ENCODE measurements at regions not wholly inside any gene's neighbourhood (a gene's known extent, or its start where the extent isn't known, plus 50 kb on each side); places are given as distances from the start of the nearest gene placed in this dataset.

DNA sequence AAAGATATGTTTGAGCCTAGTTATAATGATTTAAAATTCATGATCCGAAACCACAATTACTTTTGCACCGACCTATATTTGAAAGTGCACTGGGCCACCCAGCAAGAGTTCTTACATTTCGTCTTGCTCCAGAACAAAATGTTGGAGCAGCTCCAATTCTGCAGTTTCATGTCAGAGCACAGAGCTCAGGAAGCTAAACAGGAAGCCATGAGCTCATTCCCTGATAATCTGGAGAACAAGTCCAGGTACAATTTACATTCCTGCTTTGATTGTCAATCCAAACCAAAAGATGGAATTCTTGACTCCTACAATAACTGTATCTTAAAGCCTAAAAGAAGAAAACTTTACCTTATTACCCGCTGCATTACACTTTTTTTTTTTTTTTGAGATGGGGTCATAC is 131.8 kb downstream of the KCTD12 start:
- no peak overlapping the region for H3K4me3 ChIP-seq (ENCODE audit: low read length)
- TF ChIP-seq, protein P1, sequence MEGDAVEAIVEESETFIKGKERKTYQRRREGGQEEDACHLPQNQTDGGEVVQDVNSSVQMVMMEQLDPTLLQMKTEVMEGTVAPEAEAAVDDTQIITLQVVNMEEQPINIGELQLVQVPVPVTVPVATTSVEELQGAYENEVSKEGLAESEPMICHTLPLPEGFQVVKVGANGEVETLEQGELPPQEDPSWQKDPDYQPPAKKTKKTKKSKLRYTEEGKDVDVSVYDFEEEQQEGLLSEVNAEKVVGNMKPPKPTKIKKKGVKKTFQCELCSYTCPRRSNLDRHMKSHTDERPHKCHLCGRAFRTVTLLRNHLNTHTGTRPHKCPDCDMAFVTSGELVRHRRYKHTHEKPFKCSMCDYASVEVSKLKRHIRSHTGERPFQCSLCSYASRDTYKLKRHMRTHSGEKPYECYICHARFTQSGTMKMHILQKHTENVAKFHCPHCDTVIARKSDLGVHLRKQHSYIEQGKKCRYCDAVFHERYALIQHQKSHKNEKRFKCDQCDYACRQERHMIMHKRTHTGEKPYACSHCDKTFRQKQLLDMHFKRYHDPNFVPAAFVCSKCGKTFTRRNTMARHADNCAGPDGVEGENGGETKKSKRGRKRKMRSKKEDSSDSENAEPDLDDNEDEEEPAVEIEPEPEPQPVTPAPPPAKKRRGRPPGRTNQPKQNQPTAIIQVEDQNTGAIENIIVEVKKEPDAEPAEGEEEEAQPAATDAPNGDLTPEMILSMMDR (conservative IDR thresholded peaks at IDR 0.05; ENCODE audit: low read length) = no peak
- DNase-seq (ENCODE audit: low read depth) = no peak

DNA sequence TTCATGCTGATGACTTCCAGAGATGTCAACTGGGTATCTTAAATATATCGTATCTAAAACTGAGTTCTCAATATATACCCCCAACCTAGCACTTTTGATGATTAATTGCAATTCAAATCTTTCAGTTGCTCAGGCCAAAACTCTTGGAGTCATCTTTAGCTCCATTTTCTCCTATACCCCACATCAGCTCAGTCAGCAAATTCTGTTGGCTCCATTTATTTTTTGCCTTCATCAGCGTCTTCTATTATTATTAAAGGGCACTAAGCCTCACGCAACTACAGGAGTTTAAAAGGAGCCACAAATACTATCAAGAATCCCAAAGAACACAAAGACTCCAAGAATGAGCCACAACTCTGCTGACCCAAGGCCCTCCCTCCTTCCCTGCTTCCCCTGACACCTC is 134.9 kb downstream of the KCTD12 start:
- TF ChIP-seq, protein P1 (conservative IDR thresholded peaks at IDR 0.05; ENCODE audit: low read length) = no peak
- no peak overlapping the region for H3K4me3 ChIP-seq (ENCODE audit: low read length)
- DNase-seq (ENCODE audit: low read depth) = no peak

DNA sequence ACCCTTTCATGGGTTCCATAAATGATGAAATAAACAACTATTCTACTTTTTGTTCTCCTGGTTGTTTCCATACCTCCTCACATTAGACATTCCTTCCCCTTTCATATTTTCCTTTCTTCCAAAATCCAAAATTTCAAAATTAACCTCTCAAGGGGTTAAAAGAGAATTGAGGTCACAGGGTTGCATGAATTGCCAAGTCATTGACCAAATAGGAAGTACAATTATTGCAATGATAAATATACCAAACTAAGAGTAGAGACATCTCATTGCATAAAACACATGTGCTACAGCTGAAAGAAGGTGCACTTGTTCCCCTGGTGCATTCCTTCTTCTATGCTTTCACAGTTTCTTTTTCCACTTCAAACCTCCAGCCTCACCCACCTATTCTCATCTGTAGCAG is 136.1 kb downstream of the KCTD12 start:
- DNase-seq (ENCODE audit: low read depth) = no peak
- TF ChIP-seq, protein P1 (conservative IDR thresholded peaks at IDR 0.05; ENCODE audit: low read length) = no peak
- no peak overlapping the region for H3K4me3 ChIP-seq (ENCODE audit: low read length)

DNA sequence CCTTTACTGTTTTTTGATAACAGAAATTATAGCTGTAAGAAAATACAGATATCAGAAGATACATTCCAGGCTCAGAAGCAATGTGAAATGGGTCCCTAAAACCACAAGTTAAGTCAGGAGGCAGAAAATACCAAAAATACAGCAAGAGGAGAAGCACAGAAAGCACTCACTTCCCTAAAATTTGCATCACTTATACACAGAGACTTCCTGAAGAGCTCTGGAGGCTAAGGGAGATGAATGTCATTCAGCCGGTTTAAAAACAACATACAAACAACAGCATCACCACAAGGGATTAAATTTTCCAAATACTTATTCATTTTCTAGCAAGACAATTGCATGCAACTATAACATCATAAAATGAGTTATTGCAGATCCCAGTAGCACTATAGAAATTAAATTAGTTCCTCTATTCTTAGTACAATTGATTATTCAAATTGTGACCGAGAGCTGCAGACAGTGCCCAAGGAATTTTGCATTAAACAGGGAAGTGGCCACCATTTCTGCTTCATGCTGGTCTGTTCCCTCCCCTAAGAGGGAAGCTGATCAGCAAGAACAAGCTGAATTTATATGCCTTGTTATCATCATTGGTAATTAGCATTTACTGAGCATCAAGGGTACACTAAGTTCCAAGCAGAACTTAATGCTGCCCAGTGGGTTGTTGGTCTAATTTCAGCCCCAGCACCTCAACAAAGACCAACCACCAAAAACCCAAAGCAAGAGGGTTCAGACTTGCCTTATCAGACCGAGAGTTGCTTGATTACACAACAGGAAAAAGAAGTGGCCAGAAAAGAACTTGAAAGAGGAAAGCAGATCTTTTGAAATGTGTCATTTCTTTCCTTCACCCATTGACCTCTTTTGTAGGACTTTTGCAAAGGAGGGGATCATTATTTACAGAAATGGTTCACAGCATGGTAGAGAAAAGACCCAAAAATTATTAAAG is 140.7 kb downstream of the KCTD12 start:
- DNase-seq (ENCODE audit: low read depth) = no peak
- H3K4me3 ChIP-seq (ENCODE audit: low read length) = no peak overlapping the region
- TF ChIP-seq, protein P1 (conservative IDR thresholded peaks at IDR 0.05; ENCODE audit: low read length) = no peak

DNA sequence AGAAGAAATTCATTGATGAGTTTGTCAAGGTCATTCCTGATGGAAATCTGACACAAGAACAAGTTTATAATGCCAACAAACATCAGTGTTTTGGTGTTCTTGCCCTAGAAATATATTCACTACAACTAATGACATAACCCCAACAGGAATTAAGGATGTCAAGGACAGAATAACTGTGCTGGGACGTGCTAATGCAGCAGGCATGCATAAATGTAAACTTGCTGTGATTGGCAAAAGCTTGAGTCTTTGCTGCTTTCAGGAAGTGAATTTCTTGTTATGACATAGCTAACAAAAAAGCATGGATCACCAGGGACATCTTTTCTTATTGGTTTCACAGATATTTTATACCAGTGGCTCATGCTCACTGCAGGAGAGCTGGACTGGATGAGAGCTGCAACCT is 144.6 kb downstream of the KCTD12 start:
- TF ChIP-seq, protein P1 (conservative IDR thresholded peaks at IDR 0.05; ENCODE audit: low read length) = no peak
- no peak for DNase-seq (ENCODE audit: low read depth)
- no peak overlapping the region for H3K4me3 ChIP-seq (ENCODE audit: low read length)

DNA sequence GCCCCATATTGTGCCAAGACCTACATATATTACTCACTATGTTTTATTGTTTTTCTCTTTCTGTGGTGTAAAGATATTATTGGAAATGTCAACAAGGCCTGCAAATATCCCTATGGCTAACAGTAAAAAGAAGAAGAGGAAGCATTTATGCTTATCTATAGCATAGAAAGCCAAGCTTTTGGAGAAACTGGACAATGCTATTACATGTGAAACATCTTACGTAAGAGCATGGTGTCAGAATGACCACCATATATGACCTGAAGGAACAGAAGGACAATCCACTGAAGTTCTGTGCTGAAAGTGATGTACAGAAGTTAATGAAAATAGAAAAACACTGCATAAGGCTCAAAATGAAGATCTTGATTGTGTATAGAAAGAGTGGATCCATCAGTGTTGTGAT is 145.2 kb downstream of the KCTD12 start:
- TF ChIP-seq, protein P1 (conservative IDR thresholded peaks at IDR 0.05; ENCODE audit: low read length) = no peak
- no peak for DNase-seq (ENCODE audit: low read depth)

DNA sequence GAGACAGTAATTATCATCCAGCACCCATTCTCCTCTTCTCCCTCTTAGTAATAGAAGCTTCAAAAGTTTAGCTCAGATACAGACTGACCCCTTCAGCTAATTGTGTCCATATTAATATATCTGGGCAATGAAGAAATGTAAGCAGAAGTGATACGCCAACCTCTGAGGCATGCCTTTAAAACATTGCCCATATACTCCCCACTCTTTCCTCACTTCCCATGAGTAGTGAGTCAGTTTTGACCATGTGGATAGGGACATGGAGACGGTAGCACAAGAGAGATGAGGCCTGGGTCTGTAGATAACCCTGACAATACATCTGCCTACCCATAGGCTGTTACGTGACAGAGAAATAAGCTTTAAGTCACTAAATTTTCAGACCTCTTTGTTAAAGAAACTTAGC is 147.6 kb downstream of the KCTD12 start:
- no peak for DNase-seq (ENCODE audit: low read depth)
- H3K4me3 ChIP-seq (ENCODE audit: low read length) = no peak overlapping the region
- TF ChIP-seq, protein P1 (conservative IDR thresholded peaks at IDR 0.05; ENCODE audit: low read length) = no peak

More for the DNA sequence above, 145.2 kb downstream of the KCTD12 start:
- H3K4me3 ChIP-seq (ENCODE audit: low read length) = no peak overlapping the region

All from AG10803 (cell line).